GM19463 (cell line): ENCODE measurements at regions not wholly inside any gene's neighbourhood (a gene's known extent, or its start where the extent isn't known, plus 50 kb on each side); places are given as distances from the start of the nearest gene placed in this dataset.
A peak's percentile ranks its signal among the peaks of the same experiment; 100 is the strongest.
"Not testable (repeated sequence)": the region's sequence is repeated elsewhere in the genome, so short reads cannot be mapped to it uniquely, and the experiment has no call there.

Experiments
- ATAC-seq: cut with Tn5 transposase; IDR thresholded peaks from one replicate; pipeline ENCODE4 v1.9.1; 2021; ENCODE audit warnings: mild to moderate bottlenecking, moderate library complexity; ENCODE audit not compliant: unreplicated experiment

GRCh38 chr4:71204056-71204455 is 134.8 kb upstream of the SLC4A4 start:
- ATAC-seq: no peak

- ATAC-seq: no peak
Measured at GRCh38 chr4:71206763-71207162, 132.1 kb upstream of the SLC4A4 start.

GRCh38 chr4:71209161-71209560 is 129.7 kb upstream of the SLC4A4 start:
- ATAC-seq: no peak

GRCh38 chr4:71210823-71211222 is 128.0 kb upstream of the SLC4A4 start:
- no peak for ATAC-seq

- ATAC-seq: no peak
Measured at GRCh38 chr4:71211748-71212147, 127.1 kb upstream of the SLC4A4 start.

GRCh38 chr4:71212216-71212615 is 126.6 kb upstream of the SLC4A4 start:
- ATAC-seq: no peak

- no peak for ATAC-seq
Measured at GRCh38 chr4:71214578-71214977, 124.2 kb upstream of the SLC4A4 start.

- no peak for ATAC-seq
Measured at GRCh38 chr4:71216316-71216959, 122.4 kb upstream of the SLC4A4 start.

GRCh38 chr4:71217688-71218087 is 121.1 kb upstream of the SLC4A4 start:
- no peak for ATAC-seq

GRCh38 chr4:71220848-71221247 is 118.0 kb upstream of the SLC4A4 start:
- ATAC-seq: not testable (repeated sequence)

GRCh38 chr4:71221510-71222466 is 117.0 kb upstream of the SLC4A4 start:
- ATAC-seq: no peak

GRCh38 chr4:71222661-71223060 is 116.2 kb upstream of the SLC4A4 start:
- no peak for ATAC-seq

GRCh38 chr4:71229477-71230270 is 109.1 kb upstream of the SLC4A4 start:
- ATAC-seq: peak; percentile 52

- ATAC-seq: no peak
Measured at GRCh38 chr4:71230271-71231128, 108.3 kb upstream of the SLC4A4 start.

GRCh38 chr4:71231129-71232055 is 107.4 kb upstream of the SLC4A4 start:
- ATAC-seq: no peak

- ATAC-seq: no peak
Measured at GRCh38 chr4:71232056-71232430, 106.8 kb upstream of the SLC4A4 start.

- no peak for ATAC-seq
Measured at GRCh38 chr4:71232846-71233245, 106.0 kb upstream of the SLC4A4 start.

GRCh38 chr4:71235311-71236201 is 103.3 kb upstream of the SLC4A4 start:
- ATAC-seq: no peak
